K562 (cell line): ENCODE measurements at regions not wholly inside any gene's neighbourhood (a gene's known extent, or its start where the extent isn't known, plus 50 kb on each side); places are given as distances from the start of the nearest gene placed in this dataset.

ENCODE experiments used
- ATAC-seq: fragments of 200-7000 bp; cut with Tn5 transposase; 3 replicates; pipeline ENCODE4 v1.9.1; 2020; ENCODE audit warnings: moderate library complexity
- BruUV-seq: library from RNA; stranded (reverse); fragments of 400-500 nt; replicated peaks from 2 replicates; lab custom pipeline; 2021; lab: Mats Ljungman, UMichigan
- CTCF ChIA-PET: fragments of 300-600 bp; formaldehyde crosslinking; extraction: SDS; loops from one replicate; lab custom pipeline; 2021; ENCODE audit warnings: low intra/inter-chr PET ratio; lab: Yijun Ruan, JAX
- POLR2A ChIA-PET: fragments of 300-600, 350-650 bp; sonication (Branson Sonifier 250); formaldehyde crosslinking; extraction: SDS; loops from one replicate; lab custom pipeline; 2021; ENCODE audit warnings: antibody characterized with exemption, inconsistent platforms; lab: Yijun Ruan, JAX
- DNase-seq, 4 experiments: peaks; one replicate each; pipeline versions ENCODE4 v3.0.0 to v3.0.0-alpha.2; 2011 to 2018; ENCODE audit warnings: low spot score in 3 of 4, mixed read lengths in 3 of 4; ENCODE audit errors: extremely low read depth in 1 of 4
- FAIRE-seq: peaks from 2 replicates; lab custom pipeline; 2011; peaks lifted over from hg19 to GRCh38; lab: Jason Lieb, UNC
- H2AFZ ChIP-seq: 2 replicates; pipeline ENCODE4 v1.6.0; 2011; ENCODE audit warnings: low read depth, low read length, control low read depth, inconsistent platforms
- H3K27ac ChIP-seq: fragments of 200-600 bp; 3 replicates; pipeline ENCODE4 v1.8.0; 2011; ENCODE audit warnings: low read depth, mild to moderate bottlenecking, control low read depth, inconsistent platforms, low read length, moderate library complexity, mixed read lengths; ENCODE audit errors: extremely low read depth
- H3K27me3 ChIP-seq, 2 experiments: fragments of 300-600 bp in 1 of 2; 2 replicates in 1 of 2; 3 replicates in 1 of 2; pipeline versions ENCODE4 v1.6.0 to v1.8.0; 2011; ENCODE audit warnings: inconsistent platforms in 2 of 2, low read length in 2 of 2, mild to moderate bottlenecking in 1 of 2, mixed read lengths in 1 of 2, moderate library complexity in 1 of 2; ENCODE audit not compliant: control insufficient read depth in 2 of 2, insufficient read depth in 2 of 2
- H3K36me3 ChIP-seq: fragments of 300-600 bp; 3 replicates; pipeline ENCODE4 v1.8.0; 2011; ENCODE audit warnings: mild to moderate bottlenecking, low read length, inconsistent platforms; ENCODE audit not compliant: control insufficient read depth, insufficient read depth
- H3K4me1 ChIP-seq, 2 experiments: fragments of 200-600 bp in 1 of 2; replicated peaks in 1 of 2; 2 replicates in 1 of 2; 3 replicates in 1 of 2; pipeline versions ENCODE4 v1.5.1 to v1.8.0; 2011; ENCODE audit warnings: inconsistent platforms in 2 of 2, low read length in 2 of 2, mild to moderate bottlenecking in 1 of 2, mixed read lengths in 1 of 2, moderate library complexity in 1 of 2; ENCODE audit not compliant: control insufficient read depth in 2 of 2, insufficient read depth in 2 of 2
- H3K4me2 ChIP-seq: 2 replicates; pipeline ENCODE4 v1.6.1; 2011; ENCODE audit warnings: low read length, control low read depth, inconsistent platforms, mixed read lengths; ENCODE audit not compliant: insufficient read depth
- H3K4me3 ChIP-seq: fragments of 200-600 bp; sonication (generic), shearing (Covaris generic); 2 replicates; pipeline ENCODE4 v1.5.1; 2016; ENCODE audit warnings: control low read depth, inconsistent platforms
- H3K79me2 ChIP-seq: fragments of 200-600 bp; 3 replicates; pipeline ENCODE4 v1.8.0; 2011; ENCODE audit warnings: low read length, inconsistent platforms; ENCODE audit not compliant: control insufficient read depth, insufficient read depth
- H3K9ac ChIP-seq, 2 experiments: 2 replicates each; pipeline versions ENCODE4 v1.6.0 to v1.6.1; 2011; ENCODE audit warnings: low read depth in 2 of 2, low read length in 2 of 2, control low read depth in 1 of 2, inconsistent platforms in 1 of 2, mild to moderate bottlenecking in 1 of 2, mixed read lengths in 1 of 2; ENCODE audit not compliant: insufficient read depth in 1 of 2
- H3K9me1 ChIP-seq: one replicate; pipeline ENCODE4 v1.6.0; 2011; ENCODE audit warnings: inconsistent platforms, mild to moderate bottlenecking, low read length, moderate library complexity; ENCODE audit not compliant: control insufficient read depth, insufficient read depth
- H3K9me3 ChIP-seq: replicated peaks from 2 replicates; pipeline ENCODE4 v1.5.1; 2011; ENCODE audit warnings: low read depth, low read length, inconsistent platforms; ENCODE audit not compliant: control insufficient read depth, insufficient read depth
- H4K20me1 ChIP-seq: replicated peaks from 2 replicates; pipeline ENCODE4 v1.6.1; 2011; ENCODE audit warnings: low read length, inconsistent platforms, mixed read lengths; ENCODE audit not compliant: control insufficient read depth, insufficient read depth
- CREB5 ChIP-seq: fragments of 250-450 bp; sonication (Bioruptor Pico); IDR thresholded peaks from 2 replicates; pipeline ENCODE4 v1.5.0; 2020; ENCODE audit warnings: mild to moderate bottlenecking
- DNMT1 ChIP-seq: fragments of 450-650 bp; IDR thresholded peaks from 2 replicates; pipeline ENCODE4 v1.6.1; 2016; ENCODE audit warnings: antibody characterized with exemption, mild to moderate bottlenecking
- HCFC1 ChIP-seq: IDR thresholded peaks from 2 replicates; pipeline ENCODE4 v1.6.1; 2012; ENCODE audit warnings: low read depth, low read length, improper control_type of control experiment
- HDAC8 ChIP-seq: fragments of 450-650 bp; IDR thresholded peaks from 2 replicates; pipeline ENCODE4 v1.6.1; 2016; ENCODE audit warnings: mild to moderate bottlenecking, missing genetic modification characterization, moderate library complexity, missing compliant biosample characterization
- SLC30A9 ChIP-seq: fragments of 250-450 bp; sonication (Bioruptor Pico); IDR thresholded peaks from 2 replicates; pipeline ENCODE4 v1.8.0; 2022; ENCODE audit warnings: mild to moderate bottlenecking, moderate library complexity
- SMAD1 ChIP-seq: fragments of 150-350 bp; IDR thresholded peaks from 2 replicates; pipeline ENCODE4 v1.6.1; 2014; ENCODE audit warnings: low read length, low read depth; ENCODE audit not compliant: partially characterized antibody
- STAT5A ChIP-seq: IDR thresholded peaks from 2 replicates; pipeline ENCODE4 v1.6.1; 2012; ENCODE audit warnings: low read length, inconsistent platforms, borderline replicate concordance
- ZC3H8 ChIP-seq: fragments of 450-650 bp; IDR thresholded peaks from 2 replicates; pipeline ENCODE4 v1.6.1; 2017
- ZNF143 ChIP-seq: sonication (generic); formaldehyde crosslinking; IDR thresholded peaks from 2 replicates; pipeline ENCODE4 v1.9.0; 2022; ENCODE audit warnings: mild to moderate bottlenecking, missing genetic modification reagents
- WGBS: fragments of 100-300 bp; shearing (Covaris generic); methylation state at CpG from one replicate; pipeline ENCODE4 v1.1.6; 2016; ENCODE audit warnings: low coverage, mixed read lengths; ENCODE audit not compliant: insufficient coverage; ENCODE audit errors: missing lambda C conversion rate; 5-methylcytosine and 5-hydroxymethylcytosine counted together
- in situ Hi-C: fragments of 300-500 bp; cut with MboI; formaldehyde crosslinking; loops from 4 replicates; pipeline ENCODE4 v1.15.0; 2018; ENCODE audit warnings: inconsistent platforms, mixed read lengths
- intact Hi-C: fragments of 100-400 bp; cut with micrococcal nuclease; formaldehyde crosslinking; loops from 2 replicates; pipeline ENCODE4 v1.14.2; 2022
- TF ChIP-seq, protein P1 (sequence below): sonication (generic); formaldehyde crosslinking; IDR thresholded peaks from 2 replicates; pipeline ENCODE4 v1.8.0; 2022; ENCODE audit warnings: mild to moderate bottlenecking, missing genetic modification reagents

DNA sequence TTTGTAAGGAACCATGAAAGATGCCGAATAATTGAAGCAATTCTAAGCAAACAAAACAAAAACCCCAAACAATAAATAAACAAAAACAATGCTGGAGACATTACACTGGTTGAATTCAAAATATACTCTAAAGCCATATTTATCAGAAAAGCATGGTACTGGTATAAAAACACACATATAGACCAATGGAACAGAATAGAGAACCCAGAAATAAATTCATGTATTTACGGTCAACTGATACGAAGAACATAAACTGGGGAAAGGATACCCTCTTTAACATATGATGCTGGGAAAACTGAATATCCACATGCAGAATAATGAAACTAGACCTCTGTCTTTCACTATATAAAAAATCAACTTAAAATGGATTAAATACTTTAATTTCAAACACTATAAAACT, 214.3 kb upstream of the PDZRN3 start:
- H3K79me2 ChIP-seq = no peaks in the 10 kb centered on the region
- 0% methylated on average over 3 of the region's 3 CpGs for WGBS
- no TSS peak for BruUV-seq
- H3K4me1 ChIP-seq = no peaks in the 10 kb centered on the region
- no peaks in the 10 kb centered on the region for H3K27me3 ChIP-seq
- H3K27ac ChIP-seq = no peak overlapping the region
- H3K9ac ChIP-seq = no peak overlapping the region
- in situ Hi-C loops = no loop called here
- intact Hi-C loops = no loop called here
- no peak overlapping the region for H3K4me2 ChIP-seq
- no peaks in the 10 kb centered on the region for H3K9me1 ChIP-seq
- CTCF ChIA-PET = no interaction called here
- no peaks in the 10 kb centered on the region for H3K36me3 ChIP-seq
- H4K20me1 ChIP-seq = no peaks in the 10 kb centered on the region
- POLR2A ChIA-PET = no interaction called here
- no peak for ATAC-seq
- FAIRE-seq = no peak
- no peaks in the 10 kb centered on the region for H3K9me3 ChIP-seq
- no peak for DNase-seq
- TF ChIP-seq SLC30A9 (CRISPR knock-in tag) (no peak), HDAC8 (tag) (no peak), CREB5 (CRISPR knock-in tag) (no peak), STAT5A (no peak), SMAD1 (no peak), ZC3H8 (no peak), HCFC1 (no peak)
- H3K4me3 ChIP-seq = no peak overlapping the region
- H2AFZ ChIP-seq = no peak overlapping the region

DNA sequence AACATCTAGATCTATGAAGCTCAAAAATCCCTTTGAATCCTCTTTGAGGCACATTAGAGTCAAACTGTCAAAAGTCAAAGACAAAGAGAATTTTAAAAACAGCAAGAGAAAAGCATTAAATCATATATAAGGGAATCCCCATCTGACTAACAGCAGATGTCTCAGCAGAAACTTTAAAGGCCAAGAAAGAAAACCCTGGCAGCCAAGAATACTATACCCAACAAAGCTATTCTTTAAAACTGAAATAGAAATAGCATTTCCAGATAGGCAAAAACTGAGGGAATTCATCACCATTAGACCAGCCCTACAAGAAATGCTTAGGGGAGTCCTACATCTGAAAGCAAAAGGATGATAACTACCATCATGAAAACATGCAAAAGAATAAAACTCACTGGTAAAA, 211.2 kb upstream of the PDZRN3 start:
- H3K79me2 ChIP-seq = no peaks in the 10 kb centered on the region
- H4K20me1 ChIP-seq = no peaks in the 10 kb centered on the region
- no peak overlapping the region for H3K9ac ChIP-seq
- no TSS peak for BruUV-seq
- H3K27ac ChIP-seq = no peak overlapping the region
- H3K27me3 ChIP-seq = no peaks in the 10 kb centered on the region
- no peak for DNase-seq
- no peaks in the 10 kb centered on the region for H3K9me1 ChIP-seq
- no peak overlapping the region for H3K4me3 ChIP-seq
- ChIA-PET POLR2A (no interaction called here), CTCF (no interaction called here)
- no peak for FAIRE-seq
- TF ChIP-seq ZNF143 = no peak
- no peak for TF ChIP-seq SLC30A9 (CRISPR knock-in tag)
- no peak for TF ChIP-seq DNMT1
- TF ChIP-seq, protein P1, sequence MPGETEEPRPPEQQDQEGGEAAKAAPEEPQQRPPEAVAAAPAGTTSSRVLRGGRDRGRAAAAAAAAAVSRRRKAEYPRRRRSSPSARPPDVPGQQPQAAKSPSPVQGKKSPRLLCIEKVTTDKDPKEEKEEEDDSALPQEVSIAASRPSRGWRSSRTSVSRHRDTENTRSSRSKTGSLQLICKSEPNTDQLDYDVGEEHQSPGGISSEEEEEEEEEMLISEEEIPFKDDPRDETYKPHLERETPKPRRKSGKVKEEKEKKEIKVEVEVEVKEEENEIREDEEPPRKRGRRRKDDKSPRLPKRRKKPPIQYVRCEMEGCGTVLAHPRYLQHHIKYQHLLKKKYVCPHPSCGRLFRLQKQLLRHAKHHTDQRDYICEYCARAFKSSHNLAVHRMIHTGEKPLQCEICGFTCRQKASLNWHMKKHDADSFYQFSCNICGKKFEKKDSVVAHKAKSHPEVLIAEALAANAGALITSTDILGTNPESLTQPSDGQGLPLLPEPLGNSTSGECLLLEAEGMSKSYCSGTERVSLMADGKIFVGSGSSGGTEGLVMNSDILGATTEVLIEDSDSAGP (CRISPR knock-in tag) = no peak
- TF ChIP-seq, all 486 proteins: peak for 0
- intact Hi-C loops = no loop called here
- in situ Hi-C loops = no loop called here
- Histone ChIP-seq H3K9me3 (no peaks in the 10 kb centered on the region), H3K4me2 (no peak overlapping the region), H3K4me1 (no peaks in the 10 kb centered on the region), H3K36me3 (no peaks in the 10 kb centered on the region), H2AFZ (no peak overlapping the region)
- ATAC-seq = no peak
